ENCODE measurements at regions not wholly inside any gene's neighbourhood (a gene's known extent, or its start where the extent isn't known, plus 50 kb on each side); places are given as distances from the start of the nearest gene placed in this dataset.
A peak's percentile ranks its signal among the peaks of the same experiment; 100 is the strongest.

DNA sequence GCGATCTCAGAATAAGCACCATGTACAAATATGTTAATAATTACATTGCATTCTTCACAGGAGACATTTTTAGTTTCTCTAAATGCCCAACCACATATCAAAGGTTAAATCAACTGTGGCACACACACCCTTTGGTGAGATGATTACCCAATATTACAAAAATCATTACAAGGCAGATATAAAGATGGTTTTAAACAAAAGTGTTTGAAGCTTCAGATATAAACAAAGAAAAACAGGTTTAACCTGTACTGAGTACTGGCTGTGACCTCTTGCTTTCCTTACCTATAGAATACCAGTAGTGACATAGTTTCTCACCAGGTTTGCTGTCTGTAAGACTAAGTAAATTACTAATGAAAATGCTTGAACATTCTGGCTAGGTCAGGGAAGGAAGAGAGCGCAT is 360.0 kb upstream of the IGFBP3 start:
- Histone ChIP-seq H3K9me3 (replicated peaks; ENCODE audit: control insufficient read depth, insufficient read depth, low read length) (no peaks in the 10 kb centered on the region), H3K4me1 (ENCODE audit: control insufficient read depth, insufficient read depth, low read length) (no peaks in the 10 kb centered on the region), H3K79me2 (ENCODE audit: control insufficient read depth, insufficient read depth, low read length) (no peaks in the 10 kb centered on the region), H3K27me3 (replicated peaks in 1 of 2; ENCODE audit: control insufficient read depth in 2 of 2, insufficient read depth in 2 of 2, low read length in 1 of 2) (no peaks in the 10 kb centered on the region), H3K4me3 (no peak overlapping the region), H3K4me2 (ENCODE audit: control insufficient read depth, insufficient read depth) (no peak overlapping the region), H4K20me1 (ENCODE audit: control insufficient read depth, insufficient read depth) (no peaks in the 10 kb centered on the region), H3K9ac (ENCODE audit: control insufficient read depth, insufficient read depth, low read length) (no peak overlapping the region), H3K27ac (ENCODE audit: control insufficient read depth, insufficient read depth) (no peak overlapping the region), H3K36me3 (ENCODE audit: control insufficient read depth in 2 of 2, insufficient read depth in 2 of 2, low read length in 1 of 2) (no peaks in the 10 kb centered on the region), H2AFZ (ENCODE audit: control insufficient read depth, low read depth, low read length) (no peak overlapping the region)
- intact Hi-C loops (cut with micrococcal nuclease; ENCODE audit: unreplicated experiment), result no loop called here
- POLR2A ChIA-PET, result interaction anchor here (0.6 to 1.0 kb wide), 2 partner anchors 45 to 342 kb away, joined by 4 to 7 read pairs; no protein-coding TSS in a partner anchor
- TF ChIP-seq, protein P1, sequence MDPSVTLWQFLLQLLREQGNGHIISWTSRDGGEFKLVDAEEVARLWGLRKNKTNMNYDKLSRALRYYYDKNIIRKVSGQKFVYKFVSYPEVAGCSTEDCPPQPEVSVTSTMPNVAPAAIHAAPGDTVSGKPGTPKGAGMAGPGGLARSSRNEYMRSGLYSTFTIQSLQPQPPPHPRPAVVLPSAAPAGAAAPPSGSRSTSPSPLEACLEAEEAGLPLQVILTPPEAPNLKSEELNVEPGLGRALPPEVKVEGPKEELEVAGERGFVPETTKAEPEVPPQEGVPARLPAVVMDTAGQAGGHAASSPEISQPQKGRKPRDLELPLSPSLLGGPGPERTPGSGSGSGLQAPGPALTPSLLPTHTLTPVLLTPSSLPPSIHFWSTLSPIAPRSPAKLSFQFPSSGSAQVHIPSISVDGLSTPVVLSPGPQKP (IDR thresholded peaks at IDR 0.05; ENCODE audit: low read depth, low read length), result no peak
- no peak for TF ChIP-seq EGR1 (IDR thresholded peaks at IDR 0.05; ENCODE audit: borderline replicate concordance in 1 of 2, low read depth in 2 of 2, low read length in 2 of 2)
- TF ChIP-seq, protein P2, sequence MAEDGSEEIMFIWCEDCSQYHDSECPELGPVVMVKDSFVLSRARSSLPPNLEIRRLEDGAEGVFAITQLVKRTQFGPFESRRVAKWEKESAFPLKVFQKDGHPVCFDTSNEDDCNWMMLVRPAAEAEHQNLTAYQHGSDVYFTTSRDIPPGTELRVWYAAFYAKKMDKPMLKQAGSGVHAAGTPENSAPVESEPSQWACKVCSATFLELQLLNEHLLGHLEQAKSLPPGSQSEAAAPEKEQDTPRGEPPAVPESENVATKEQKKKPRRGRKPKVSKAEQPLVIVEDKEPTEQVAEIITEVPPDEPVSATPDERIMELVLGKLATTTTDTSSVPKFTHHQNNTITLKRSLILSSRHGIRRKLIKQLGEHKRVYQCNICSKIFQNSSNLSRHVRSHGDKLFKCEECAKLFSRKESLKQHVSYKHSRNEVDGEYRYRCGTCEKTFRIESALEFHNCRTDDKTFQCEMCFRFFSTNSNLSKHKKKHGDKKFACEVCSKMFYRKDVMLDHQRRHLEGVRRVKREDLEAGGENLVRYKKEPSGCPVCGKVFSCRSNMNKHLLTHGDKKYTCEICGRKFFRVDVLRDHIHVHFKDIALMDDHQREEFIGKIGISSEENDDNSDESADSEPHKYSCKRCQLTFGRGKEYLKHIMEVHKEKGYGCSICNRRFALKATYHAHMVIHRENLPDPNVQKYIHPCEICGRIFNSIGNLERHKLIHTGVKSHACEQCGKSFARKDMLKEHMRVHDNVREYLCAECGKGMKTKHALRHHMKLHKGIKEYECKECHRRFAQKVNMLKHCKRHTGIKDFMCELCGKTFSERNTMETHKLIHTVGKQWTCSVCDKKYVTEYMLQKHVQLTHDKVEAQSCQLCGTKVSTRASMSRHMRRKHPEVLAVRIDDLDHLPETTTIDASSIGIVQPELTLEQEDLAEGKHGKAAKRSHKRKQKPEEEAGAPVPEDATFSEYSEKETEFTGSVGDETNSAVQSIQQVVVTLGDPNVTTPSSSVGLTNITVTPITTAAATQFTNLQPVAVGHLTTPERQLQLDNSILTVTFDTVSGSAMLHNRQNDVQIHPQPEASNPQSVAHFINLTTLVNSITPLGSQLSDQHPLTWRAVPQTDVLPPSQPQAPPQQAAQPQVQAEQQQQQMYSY (CRISPR knock-in tag; IDR thresholded peaks at IDR 0.05), result no peak
- no peak for TF ChIP-seq NFXL1 (IDR thresholded peaks at IDR 0.05; ENCODE audit: borderline replicate concordance)
- TF ChIP-seq, protein P3, sequence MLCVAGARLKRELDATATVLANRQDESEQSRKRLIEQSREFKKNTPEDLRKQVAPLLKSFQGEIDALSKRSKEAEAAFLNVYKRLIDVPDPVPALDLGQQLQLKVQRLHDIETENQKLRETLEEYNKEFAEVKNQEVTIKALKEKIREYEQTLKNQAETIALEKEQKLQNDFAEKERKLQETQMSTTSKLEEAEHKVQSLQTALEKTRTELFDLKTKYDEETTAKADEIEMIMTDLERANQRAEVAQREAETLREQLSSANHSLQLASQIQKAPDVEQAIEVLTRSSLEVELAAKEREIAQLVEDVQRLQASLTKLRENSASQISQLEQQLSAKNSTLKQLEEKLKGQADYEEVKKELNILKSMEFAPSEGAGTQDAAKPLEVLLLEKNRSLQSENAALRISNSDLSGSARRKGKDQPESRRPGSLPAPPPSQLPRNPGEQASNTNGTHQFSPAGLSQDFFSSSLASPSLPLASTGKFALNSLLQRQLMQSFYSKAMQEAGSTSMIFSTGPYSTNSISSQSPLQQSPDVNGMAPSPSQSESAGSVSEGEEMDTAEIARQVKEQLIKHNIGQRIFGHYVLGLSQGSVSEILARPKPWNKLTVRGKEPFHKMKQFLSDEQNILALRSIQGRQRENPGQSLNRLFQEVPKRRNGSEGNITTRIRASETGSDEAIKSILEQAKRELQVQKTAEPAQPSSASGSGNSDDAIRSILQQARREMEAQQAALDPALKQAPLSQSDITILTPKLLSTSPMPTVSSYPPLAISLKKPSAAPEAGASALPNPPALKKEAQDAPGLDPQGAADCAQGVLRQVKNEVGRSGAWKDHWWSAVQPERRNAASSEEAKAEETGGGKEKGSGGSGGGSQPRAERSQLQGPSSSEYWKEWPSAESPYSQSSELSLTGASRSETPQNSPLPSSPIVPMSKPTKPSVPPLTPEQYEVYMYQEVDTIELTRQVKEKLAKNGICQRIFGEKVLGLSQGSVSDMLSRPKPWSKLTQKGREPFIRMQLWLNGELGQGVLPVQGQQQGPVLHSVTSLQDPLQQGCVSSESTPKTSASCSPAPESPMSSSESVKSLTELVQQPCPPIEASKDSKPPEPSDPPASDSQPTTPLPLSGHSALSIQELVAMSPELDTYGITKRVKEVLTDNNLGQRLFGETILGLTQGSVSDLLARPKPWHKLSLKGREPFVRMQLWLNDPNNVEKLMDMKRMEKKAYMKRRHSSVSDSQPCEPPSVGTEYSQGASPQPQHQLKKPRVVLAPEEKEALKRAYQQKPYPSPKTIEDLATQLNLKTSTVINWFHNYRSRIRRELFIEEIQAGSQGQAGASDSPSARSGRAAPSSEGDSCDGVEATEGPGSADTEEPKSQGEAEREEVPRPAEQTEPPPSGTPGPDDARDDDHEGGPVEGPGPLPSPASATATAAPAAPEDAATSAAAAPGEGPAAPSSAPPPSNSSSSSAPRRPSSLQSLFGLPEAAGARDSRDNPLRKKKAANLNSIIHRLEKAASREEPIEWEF (IDR thresholded peaks at IDR 0.05; ENCODE audit: insufficient replicate concordance, low read depth, low read length), result no peak
- 0 out of 2 replicates have a peak, but pooled peaks have one; percentile 48 for TF ChIP-seq DPF2 (IDR thresholded peaks at IDR 0.05)
- WGBS (ENCODE audit: insufficient coverage, insufficient replicate concordance, low lambda C conversion rate, missing lambda C conversion rate), result 66% methylated on average over 2 of the region's 2 CpGs
- DNase-seq (ENCODE audit: low read depth, low spot score) (no peak), ATAC-seq (peak; percentile 35), FAIRE-seq (no peak)
- CTCF ChIA-PET, result interaction anchor here (0.5 to 1.2 kb wide), 5 partner anchors 11 to 321 kb away, joined by 3 to 4 read pairs (median 3); no protein-coding TSS in a partner anchor
- no TSS peak for BruUV-seq (replicated peaks)
- RAD21 ChIA-PET (ENCODE audit: unreplicated experiment), result interaction anchor here (0.6 to 3.9 kb wide), 14 partner anchors 9 to 358 kb away, joined by 3 to 32 read pairs (median 6); no protein-coding TSS in a partner anchor
- SMC1A ChIA-PET (ENCODE audit: uncharacterized antibody, unreplicated experiment), result interaction anchor here (1.0 to 8.9 kb wide), 9 partner anchors 8 to 359 kb away, joined by 3 to 64 read pairs (median 4); no protein-coding TSS in a partner anchor
- in situ Hi-C loops (cut with MboI), result no loop called here
